ENCODE measurements at regions not wholly inside any gene's neighbourhood (a gene's known extent, or its start where the extent isn't known, plus 50 kb on each side); places are given as distances from the start of the nearest gene placed in this dataset.
A peak's percentile ranks its signal among the peaks of the same experiment; 100 is the strongest.

DNA sequence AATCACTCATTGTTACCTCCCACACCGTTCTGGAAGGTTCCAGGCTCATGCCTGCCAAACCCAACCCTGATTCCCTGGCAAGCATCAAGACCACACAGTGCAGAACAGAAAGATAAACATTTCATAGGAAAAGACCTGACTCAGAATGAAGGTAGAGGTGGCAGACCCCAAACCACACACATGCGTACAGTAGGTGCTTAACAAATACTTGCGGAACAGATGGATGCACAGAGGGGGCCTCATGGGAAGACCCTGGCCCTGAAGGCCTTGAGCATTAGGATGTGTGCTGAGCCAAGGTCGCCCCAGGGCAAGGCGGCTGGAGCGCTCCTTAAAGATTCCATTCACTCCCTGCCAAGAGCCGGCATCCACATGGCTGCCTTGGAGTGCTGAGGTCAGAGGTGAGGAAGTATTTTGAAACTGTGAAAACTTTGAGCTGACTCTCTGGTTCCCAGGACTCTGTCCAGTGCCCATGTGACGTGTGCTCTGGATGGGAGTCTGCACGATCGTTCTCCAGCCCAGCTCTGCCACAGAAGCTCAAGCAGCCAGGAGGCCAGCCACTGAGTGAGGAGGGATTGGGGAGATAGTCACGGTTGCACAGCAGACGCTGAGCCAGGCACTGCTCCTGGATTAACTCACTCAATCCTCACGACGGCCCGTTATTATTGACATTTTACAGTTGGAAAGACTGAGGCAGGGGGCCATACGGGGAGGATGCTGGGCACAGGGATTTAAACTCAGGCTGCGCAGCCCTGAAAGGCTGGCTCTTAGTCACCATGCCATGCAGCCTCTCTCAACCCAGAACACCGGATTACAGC is 65.5 kb upstream of the AFDN start (continued):
- TF ChIP-seq TFDP2 (CRISPR knock-in tag; IDR thresholded peaks at IDR 0.05) (peak; percentile 42; the same call in 1 of the 2 replicates), CBX1 (IDR thresholded peaks at IDR 0.05; ENCODE audit: low read depth) (no peak), ZNF281 (CRISPR knock-in tag; IDR thresholded peaks at IDR 0.05; ENCODE audit: borderline replicate concordance) (peak; percentile 38; the same call in 1 of the 2 replicates), KAT7 (CRISPR knock-in tag; IDR thresholded peaks at IDR 0.05; ENCODE audit: borderline replicate concordance) (peak; percentile 59; the same call in 1 of the 2 replicates), JUN (CRISPR knock-in tag; IDR thresholded peaks at IDR 0.05) (no peak), HNRNPLL (IDR thresholded peaks at IDR 0.05; ENCODE audit: low read depth, low read length, poor library complexity, severe bottlenecking) (no peak), ZNF329 (CRISPR knock-in tag; IDR thresholded peaks at IDR 0.05; ENCODE audit: low read depth) (no peak), AHR (CRISPR knock-in tag; IDR thresholded peaks at IDR 0.05) (no peak), ZNF24 (IDR thresholded peaks at IDR 0.05) (no peak), SMAD9 (CRISPR knock-in tag; IDR thresholded peaks at IDR 0.05) (peak; percentile 74; the same call in 1 of the 2 replicates)
- TF ChIP-seq, protein P1, sequence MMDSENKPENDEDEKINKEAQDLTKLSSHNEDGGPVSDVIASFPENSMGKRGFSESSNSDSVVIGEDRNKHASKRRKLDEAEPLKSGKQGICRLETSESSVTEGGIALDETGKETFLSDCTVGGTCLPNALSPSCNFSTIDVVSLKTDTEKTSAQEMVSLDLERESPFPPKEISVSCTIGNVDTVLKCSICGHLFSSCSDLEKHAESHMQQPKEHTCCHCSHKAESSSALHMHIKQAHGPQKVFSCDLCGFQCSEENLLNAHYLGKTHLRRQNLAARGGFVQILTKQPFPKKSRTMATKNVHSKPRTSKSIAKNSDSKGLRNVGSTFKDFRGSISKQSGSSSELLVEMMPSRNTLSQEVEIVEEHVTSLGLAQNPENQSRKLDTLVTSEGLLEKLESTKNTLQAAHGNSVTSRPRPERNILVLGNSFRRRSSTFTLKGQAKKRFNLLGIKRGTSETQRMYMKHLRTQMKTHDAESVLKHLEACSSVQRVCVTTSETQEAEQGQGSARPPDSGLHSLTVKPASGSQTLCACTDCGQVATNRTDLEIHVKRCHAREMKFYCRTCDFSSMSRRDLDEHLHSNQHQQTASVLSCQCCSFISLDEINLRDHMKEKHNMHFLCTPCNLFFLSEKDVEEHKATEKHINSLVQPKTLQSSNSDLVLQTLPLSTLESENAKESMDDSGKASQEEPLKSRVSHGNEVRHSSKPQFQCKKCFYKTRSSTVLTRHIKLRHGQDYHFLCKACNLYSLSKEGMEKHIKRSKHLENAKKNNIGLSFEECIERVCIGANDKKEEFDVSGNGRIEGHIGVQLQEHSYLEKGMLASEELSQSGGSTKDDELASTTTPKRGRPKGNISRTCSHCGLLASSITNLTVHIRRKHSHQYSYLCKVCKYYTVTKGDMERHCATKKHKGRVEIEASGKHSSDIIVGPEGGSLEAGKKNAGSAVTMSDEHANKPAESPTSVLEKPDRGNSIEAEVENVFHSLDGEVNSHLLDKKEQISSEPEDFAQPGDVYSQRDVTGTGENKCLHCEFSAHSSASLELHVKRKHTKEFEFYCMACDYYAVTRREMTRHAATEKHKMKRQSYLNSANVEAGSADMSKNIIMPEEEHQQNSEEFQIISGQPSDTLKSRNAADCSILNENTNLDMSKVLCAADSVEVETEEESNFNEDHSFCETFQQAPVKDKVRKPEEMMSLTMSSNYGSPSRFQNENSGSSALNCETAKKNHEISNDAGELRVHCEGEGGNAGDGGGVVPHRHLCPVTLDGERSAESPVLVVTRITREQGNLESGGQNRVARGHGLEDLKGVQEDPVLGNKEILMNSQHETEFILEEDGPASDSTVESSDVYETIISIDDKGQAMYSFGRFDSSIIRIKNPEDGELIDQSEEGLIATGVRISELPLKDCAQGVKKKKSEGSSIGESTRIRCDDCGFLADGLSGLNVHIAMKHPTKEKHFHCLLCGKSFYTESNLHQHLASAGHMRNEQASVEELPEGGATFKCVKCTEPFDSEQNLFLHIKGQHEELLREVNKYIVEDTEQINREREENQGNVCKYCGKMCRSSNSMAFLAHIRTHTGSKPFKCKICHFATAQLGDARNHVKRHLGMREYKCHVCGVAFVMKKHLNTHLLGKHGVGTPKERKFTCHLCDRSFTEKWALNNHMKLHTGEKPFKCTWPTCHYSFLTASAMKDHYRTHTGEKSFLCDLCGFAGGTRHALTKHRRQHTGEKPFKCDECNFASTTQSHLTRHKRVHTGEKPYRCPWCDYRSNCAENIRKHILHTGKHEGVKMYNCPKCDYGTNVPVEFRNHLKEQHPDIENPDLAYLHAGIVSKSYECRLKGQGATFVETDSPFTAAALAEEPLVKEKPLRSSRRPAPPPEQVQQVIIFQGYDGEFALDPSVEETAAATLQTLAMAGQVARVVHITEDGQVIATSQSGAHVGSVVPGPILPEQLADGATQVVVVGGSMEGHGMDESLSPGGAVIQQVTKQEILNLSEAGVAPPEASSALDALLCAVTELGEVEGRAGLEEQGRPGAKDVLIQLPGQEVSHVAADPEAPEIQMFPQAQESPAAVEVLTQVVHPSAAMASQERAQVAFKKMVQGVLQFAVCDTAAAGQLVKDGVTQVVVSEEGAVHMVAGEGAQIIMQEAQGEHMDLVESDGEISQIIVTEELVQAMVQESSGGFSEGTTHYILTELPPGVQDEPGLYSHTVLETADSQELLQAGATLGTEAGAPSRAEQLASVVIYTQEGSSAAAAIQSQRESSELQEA (CRISPR knock-in tag; IDR thresholded peaks at IDR 0.05; ENCODE audit: not compliant biosample characterization): no peak
- TF ChIP-seq, protein P2, sequence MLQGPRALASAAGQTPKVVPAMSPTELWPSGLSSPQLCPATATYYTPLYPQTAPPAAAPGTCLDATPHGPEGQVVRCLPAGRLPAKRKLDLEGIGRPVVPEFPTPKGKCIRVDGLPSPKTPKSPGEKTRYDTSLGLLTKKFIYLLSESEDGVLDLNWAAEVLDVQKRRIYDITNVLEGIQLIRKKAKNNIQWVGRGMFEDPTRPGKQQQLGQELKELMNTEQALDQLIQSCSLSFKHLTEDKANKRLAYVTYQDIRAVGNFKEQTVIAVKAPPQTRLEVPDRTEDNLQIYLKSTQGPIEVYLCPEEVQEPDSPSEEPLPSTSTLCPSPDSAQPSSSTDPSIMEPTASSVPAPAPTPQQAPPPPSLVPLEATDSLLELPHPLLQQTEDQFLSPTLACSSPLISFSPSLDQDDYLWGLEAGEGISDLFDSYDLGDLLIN (CRISPR knock-in tag; IDR thresholded peaks at IDR 0.05; ENCODE audit: borderline replicate concordance): no peak
- TF ChIP-seq, protein P3, sequence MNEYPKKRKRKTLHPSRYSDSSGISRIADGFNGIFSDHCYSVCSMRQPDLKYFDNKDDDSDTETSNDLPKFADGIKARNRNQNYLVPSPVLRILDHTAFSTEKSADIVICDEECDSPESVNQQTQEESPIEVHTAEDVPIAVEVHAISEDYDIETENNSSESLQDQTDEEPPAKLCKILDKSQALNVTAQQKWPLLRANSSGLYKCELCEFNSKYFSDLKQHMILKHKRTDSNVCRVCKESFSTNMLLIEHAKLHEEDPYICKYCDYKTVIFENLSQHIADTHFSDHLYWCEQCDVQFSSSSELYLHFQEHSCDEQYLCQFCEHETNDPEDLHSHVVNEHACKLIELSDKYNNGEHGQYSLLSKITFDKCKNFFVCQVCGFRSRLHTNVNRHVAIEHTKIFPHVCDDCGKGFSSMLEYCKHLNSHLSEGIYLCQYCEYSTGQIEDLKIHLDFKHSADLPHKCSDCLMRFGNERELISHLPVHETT (CRISPR knock-in tag; conservative IDR thresholded peaks at IDR 0.05): no peak; the same call in 1 of the 2 replicates
